ENCODE measurements at regions not wholly inside any gene's neighbourhood (a gene's known extent, or its start where the extent isn't known, plus 50 kb on each side); places are given as distances from the start of the nearest gene placed in this dataset.

DNA sequence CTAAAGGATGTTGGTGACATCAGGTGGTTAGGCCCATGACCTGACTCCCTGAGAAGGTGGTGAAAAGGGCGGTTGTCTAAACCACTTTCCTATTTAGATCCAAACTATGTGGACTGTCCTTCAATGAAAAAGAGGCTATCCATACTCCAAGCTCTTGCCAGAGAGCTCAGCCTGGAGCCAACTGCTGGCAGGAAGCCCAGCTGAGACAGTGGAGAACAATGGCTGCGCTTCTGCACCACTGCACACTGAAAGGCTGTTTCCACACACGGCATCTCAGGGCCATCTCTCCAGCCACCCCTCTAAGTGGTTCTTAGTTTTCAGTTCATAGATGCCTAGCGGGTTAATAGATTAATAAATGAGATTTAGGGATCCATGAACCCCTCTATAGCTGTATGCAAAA, 488.8 kb upstream of the ZMIZ1 start:
- no peak overlapping the region for H3K4me3 ChIP-seq (ENCODE audit: control extremely low read depth in 1 of 5, extremely low read depth in 1 of 5, insufficient read depth in 1 of 5, low read depth in 2 of 5, low read length in 4 of 5)
- no peaks in the 10 kb centered on the region for H3K36me3 ChIP-seq (replicated peaks in 1 of 2; ENCODE audit: control extremely low read depth in 1 of 2, control insufficient read depth in 1 of 2, extremely low read depth in 1 of 2, insufficient read depth in 2 of 2, low read length in 1 of 2)
- H3K27me3 ChIP-seq (replicated peaks in 1 of 4; ENCODE audit: control extremely low read depth in 1 of 4, control insufficient read depth in 3 of 4, insufficient read depth in 4 of 4, low read length in 3 of 4) = peaks cover 0 to 4% (median 0%) of the 10 kb centered on the region in 4 experiments
- WGBS (ENCODE audit: insufficient coverage) = 82% methylated on average over 2 of the region's 4 CpGs
- H3K9ac ChIP-seq (ENCODE audit: low read length) = no peak overlapping the region
- Mint-ChIP-seq H3K4me1 (peaks cover 18% of the 10 kb centered on the region), H3K9me3 (ENCODE audit: insufficient read depth) (no peaks in the 10 kb centered on the region), H3K27ac (no peak overlapping the region), H3K27me3 (no peaks in the 10 kb centered on the region), H3K4me3 (no peak overlapping the region)
- no peaks in the 10 kb centered on the region for H3K9me3 ChIP-seq (ENCODE audit: control extremely low read depth in 1 of 3, control insufficient read depth in 2 of 3, insufficient read depth in 1 of 3, low read length in 2 of 3)
- no peak overlapping the region for H3K4me2 ChIP-seq (replicated peaks; ENCODE audit: low read depth, low read length, poor library complexity, severe bottlenecking)
- H3K79me2 ChIP-seq (ENCODE audit: control insufficient read depth, insufficient read depth, low read length) = no peaks in the 10 kb centered on the region
- no peak for TF ChIP-seq EZH2 (IDR thresholded peaks at IDR 0.05; ENCODE audit: borderline replicate concordance, insufficient read depth, low read depth, low read length, poor library complexity, severe bottlenecking)
- TF ChIP-seq, protein P1, sequence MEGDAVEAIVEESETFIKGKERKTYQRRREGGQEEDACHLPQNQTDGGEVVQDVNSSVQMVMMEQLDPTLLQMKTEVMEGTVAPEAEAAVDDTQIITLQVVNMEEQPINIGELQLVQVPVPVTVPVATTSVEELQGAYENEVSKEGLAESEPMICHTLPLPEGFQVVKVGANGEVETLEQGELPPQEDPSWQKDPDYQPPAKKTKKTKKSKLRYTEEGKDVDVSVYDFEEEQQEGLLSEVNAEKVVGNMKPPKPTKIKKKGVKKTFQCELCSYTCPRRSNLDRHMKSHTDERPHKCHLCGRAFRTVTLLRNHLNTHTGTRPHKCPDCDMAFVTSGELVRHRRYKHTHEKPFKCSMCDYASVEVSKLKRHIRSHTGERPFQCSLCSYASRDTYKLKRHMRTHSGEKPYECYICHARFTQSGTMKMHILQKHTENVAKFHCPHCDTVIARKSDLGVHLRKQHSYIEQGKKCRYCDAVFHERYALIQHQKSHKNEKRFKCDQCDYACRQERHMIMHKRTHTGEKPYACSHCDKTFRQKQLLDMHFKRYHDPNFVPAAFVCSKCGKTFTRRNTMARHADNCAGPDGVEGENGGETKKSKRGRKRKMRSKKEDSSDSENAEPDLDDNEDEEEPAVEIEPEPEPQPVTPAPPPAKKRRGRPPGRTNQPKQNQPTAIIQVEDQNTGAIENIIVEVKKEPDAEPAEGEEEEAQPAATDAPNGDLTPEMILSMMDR (IDR thresholded peaks at IDR 0.05) = no peak
- ATAC-seq (ENCODE audit: low read depth) = no peak
- no peak overlapping the region for H2AFZ ChIP-seq (ENCODE audit: insufficient read depth, low read depth, low read length, poor library complexity, severe bottlenecking)
- H3K4me1 ChIP-seq (ENCODE audit: control insufficient read depth in 2 of 2, insufficient read depth in 2 of 2, low read length in 2 of 2) = peaks cover 2 to 6% of the 10 kb centered on the region in 2 donors
- intact Hi-C loops (cut with micrococcal nuclease) = loop anchor here (2.0 kb wide), 1 partner anchor 277 kb away; no protein-coding TSS in a partner anchor
- no peak overlapping the region for H3K27ac ChIP-seq (ENCODE audit: low read length in 2 of 2)
- ChIA-PET CTCF (no interaction called here), POLR2A (no interaction called here)
- no peak for DNase-seq
- no peaks in the 10 kb centered on the region for H4K20me1 ChIP-seq (ENCODE audit: control insufficient read depth, insufficient read depth, low read length, poor library complexity, severe bottlenecking)

DNA sequence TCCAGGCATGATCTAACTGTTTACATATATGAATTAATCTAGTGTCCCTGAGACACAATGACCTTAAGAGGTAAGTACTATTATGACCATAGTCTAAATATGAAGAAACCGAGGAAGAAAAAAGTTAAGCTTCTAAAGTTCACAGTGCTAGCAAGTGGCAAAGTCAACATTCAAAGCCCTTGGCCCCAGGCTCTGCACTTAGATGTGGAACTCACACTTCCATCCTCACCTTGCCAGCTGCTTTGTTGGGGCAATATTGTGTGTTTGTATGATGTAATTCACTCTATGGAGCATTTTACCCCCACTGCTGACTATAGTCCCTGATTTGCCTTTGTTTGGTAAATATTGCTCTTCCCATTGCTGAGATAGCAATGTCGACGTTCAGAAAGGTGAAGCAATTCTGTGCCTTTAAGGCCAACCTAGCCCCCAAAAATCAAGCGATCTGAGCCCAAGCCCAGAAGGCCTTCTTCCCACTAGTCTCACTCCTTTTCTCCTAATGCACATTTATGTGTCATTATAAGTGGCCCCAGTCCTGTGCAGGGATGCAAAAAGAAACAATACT, 487.6 kb upstream of the ZMIZ1 start:
- Histone ChIP-seq H4K20me1 (ENCODE audit: control insufficient read depth, insufficient read depth, low read length, poor library complexity, severe bottlenecking) (no peaks in the 10 kb centered on the region), H3K4me2 (replicated peaks; ENCODE audit: low read depth, low read length, poor library complexity, severe bottlenecking) (no peak overlapping the region), H2AFZ (ENCODE audit: insufficient read depth, low read depth, low read length, poor library complexity, severe bottlenecking) (no peak overlapping the region), H3K27ac (ENCODE audit: low read length in 2 of 2) (no peak overlapping the region), H3K4me3 (ENCODE audit: control extremely low read depth in 1 of 5, extremely low read depth in 1 of 5, insufficient read depth in 1 of 5, low read depth in 2 of 5, low read length in 4 of 5) (no peak overlapping the region), H3K27me3 (replicated peaks in 1 of 4; ENCODE audit: control extremely low read depth in 1 of 4, control insufficient read depth in 3 of 4, insufficient read depth in 4 of 4, low read length in 3 of 4) (peaks cover 0 to 4% (median 0%) of the 10 kb centered on the region in 4 experiments), H3K79me2 (ENCODE audit: control insufficient read depth, insufficient read depth, low read length) (no peaks in the 10 kb centered on the region), H3K9me3 (ENCODE audit: control extremely low read depth in 1 of 3, control insufficient read depth in 2 of 3, insufficient read depth in 1 of 3, low read length in 2 of 3) (no peaks in the 10 kb centered on the region), H3K9ac (ENCODE audit: low read length) (no peak overlapping the region), H3K4me1 (ENCODE audit: control insufficient read depth in 2 of 2, insufficient read depth in 2 of 2, low read length in 2 of 2) (peaks cover 2 to 6% of the 10 kb centered on the region in 2 donors), H3K36me3 (replicated peaks in 1 of 2; ENCODE audit: control extremely low read depth in 1 of 2, control insufficient read depth in 1 of 2, extremely low read depth in 1 of 2, insufficient read depth in 2 of 2, low read length in 1 of 2) (no peaks in the 10 kb centered on the region)
- no peak for ATAC-seq (ENCODE audit: low read depth)
- Mint-ChIP-seq H3K27ac (no peak overlapping the region), H3K4me1 (peaks cover 18% of the 10 kb centered on the region), H3K4me3 (no peak overlapping the region), H3K9me3 (ENCODE audit: insufficient read depth) (no peaks in the 10 kb centered on the region), H3K27me3 (peaks cover 5% of the 10 kb centered on the region)
- POLR2A ChIA-PET = no interaction called here
- 92% methylated on average over 2 of the region's 4 CpGs for WGBS (ENCODE audit: insufficient coverage)
- intact Hi-C loops (cut with micrococcal nuclease) = no loop called here
- no peak for DNase-seq
- CTCF ChIA-PET = no interaction called here
- no peak for TF ChIP-seq EZH2 (IDR thresholded peaks at IDR 0.05; ENCODE audit: borderline replicate concordance, insufficient read depth, low read depth, low read length, poor library complexity, severe bottlenecking)
- TF ChIP-seq, protein P1 (IDR thresholded peaks at IDR 0.05) = no peak
